ENCODE measurements at regions not wholly inside any gene's neighbourhood (a gene's known extent, or its start where the extent isn't known, plus 50 kb on each side); places are given as distances from the start of the nearest gene placed in this dataset.

- TF ChIP-seq CTCF (IDR thresholded peaks at IDR 0.05) (no peak), POLR2A (IDR thresholded peaks at IDR 0.05) (no peak), EP300 (IDR thresholded peaks at IDR 0.05) (no peak)
Observed at GRCh38 chr12:83796531-83796930, 1109.8 kb downstream of the TMTC2 start.
